K562 (cell line): ENCODE measurements at regions not wholly inside any gene's neighbourhood (a gene's known extent, or its start where the extent isn't known, plus 50 kb on each side); places are given as distances from the start of the nearest gene placed in this dataset.

ENCODE experiments used
- ATAC-seq: fragments of 200-7000 bp; cut with Tn5 transposase; 3 replicates; pipeline ENCODE4 v1.9.1; 2020; ENCODE audit warnings: moderate library complexity
- BruUV-seq: library from RNA; stranded (reverse); fragments of 400-500 nt; replicated peaks from 2 replicates; lab custom pipeline; 2021; lab: Mats Ljungman, UMichigan
- CTCF ChIA-PET: fragments of 300-600 bp; formaldehyde crosslinking; extraction: SDS; loops from one replicate; lab custom pipeline; 2021; ENCODE audit warnings: low intra/inter-chr PET ratio; lab: Yijun Ruan, JAX
- POLR2A ChIA-PET: fragments of 300-600, 350-650 bp; sonication (Branson Sonifier 250); formaldehyde crosslinking; extraction: SDS; loops from one replicate; lab custom pipeline; 2021; ENCODE audit warnings: antibody characterized with exemption, inconsistent platforms; lab: Yijun Ruan, JAX
- DNase-seq, 4 experiments: peaks; one replicate each; pipeline versions ENCODE4 v3.0.0 to v3.0.0-alpha.2; 2011 to 2018; ENCODE audit warnings: low spot score in 3 of 4, mixed read lengths in 3 of 4; ENCODE audit errors: extremely low read depth in 1 of 4
- FAIRE-seq: peaks from 2 replicates; lab custom pipeline; 2011; peaks lifted over from hg19 to GRCh38; lab: Jason Lieb, UNC
- H2AFZ ChIP-seq: 2 replicates; pipeline ENCODE4 v1.6.0; 2011; ENCODE audit warnings: low read depth, low read length, control low read depth, inconsistent platforms
- H3K27ac ChIP-seq: fragments of 200-600 bp; 3 replicates; pipeline ENCODE4 v1.8.0; 2011; ENCODE audit warnings: low read depth, mild to moderate bottlenecking, control low read depth, inconsistent platforms, low read length, moderate library complexity, mixed read lengths; ENCODE audit errors: extremely low read depth
- H3K27me3 ChIP-seq, 2 experiments: fragments of 300-600 bp in 1 of 2; 2 replicates in 1 of 2; 3 replicates in 1 of 2; pipeline versions ENCODE4 v1.6.0 to v1.8.0; 2011; ENCODE audit warnings: inconsistent platforms in 2 of 2, low read length in 2 of 2, mild to moderate bottlenecking in 1 of 2, mixed read lengths in 1 of 2, moderate library complexity in 1 of 2; ENCODE audit not compliant: control insufficient read depth in 2 of 2, insufficient read depth in 2 of 2
- H3K36me3 ChIP-seq: fragments of 300-600 bp; 3 replicates; pipeline ENCODE4 v1.8.0; 2011; ENCODE audit warnings: mild to moderate bottlenecking, low read length, inconsistent platforms; ENCODE audit not compliant: control insufficient read depth, insufficient read depth
- H3K4me1 ChIP-seq, 2 experiments: fragments of 200-600 bp in 1 of 2; replicated peaks in 1 of 2; 2 replicates in 1 of 2; 3 replicates in 1 of 2; pipeline versions ENCODE4 v1.5.1 to v1.8.0; 2011; ENCODE audit warnings: inconsistent platforms in 2 of 2, low read length in 2 of 2, mild to moderate bottlenecking in 1 of 2, mixed read lengths in 1 of 2, moderate library complexity in 1 of 2; ENCODE audit not compliant: control insufficient read depth in 2 of 2, insufficient read depth in 2 of 2
- H3K4me2 ChIP-seq: 2 replicates; pipeline ENCODE4 v1.6.1; 2011; ENCODE audit warnings: low read length, control low read depth, inconsistent platforms, mixed read lengths; ENCODE audit not compliant: insufficient read depth
- H3K4me3 ChIP-seq: fragments of 200-600 bp; sonication (generic), shearing (Covaris generic); 2 replicates; pipeline ENCODE4 v1.5.1; 2016; ENCODE audit warnings: control low read depth, inconsistent platforms
- H3K79me2 ChIP-seq: fragments of 200-600 bp; 3 replicates; pipeline ENCODE4 v1.8.0; 2011; ENCODE audit warnings: low read length, inconsistent platforms; ENCODE audit not compliant: control insufficient read depth, insufficient read depth
- H3K9ac ChIP-seq, 2 experiments: 2 replicates each; pipeline versions ENCODE4 v1.6.0 to v1.6.1; 2011; ENCODE audit warnings: low read depth in 2 of 2, low read length in 2 of 2, control low read depth in 1 of 2, inconsistent platforms in 1 of 2, mild to moderate bottlenecking in 1 of 2, mixed read lengths in 1 of 2; ENCODE audit not compliant: insufficient read depth in 1 of 2
- H3K9me1 ChIP-seq: one replicate; pipeline ENCODE4 v1.6.0; 2011; ENCODE audit warnings: inconsistent platforms, mild to moderate bottlenecking, low read length, moderate library complexity; ENCODE audit not compliant: control insufficient read depth, insufficient read depth
- H3K9me3 ChIP-seq: replicated peaks from 2 replicates; pipeline ENCODE4 v1.5.1; 2011; ENCODE audit warnings: low read depth, low read length, inconsistent platforms; ENCODE audit not compliant: control insufficient read depth, insufficient read depth
- H4K20me1 ChIP-seq: replicated peaks from 2 replicates; pipeline ENCODE4 v1.6.1; 2011; ENCODE audit warnings: low read length, inconsistent platforms, mixed read lengths; ENCODE audit not compliant: control insufficient read depth, insufficient read depth
- MBD2 ChIP-seq: sonication (generic); IDR thresholded peaks from 2 replicates; pipeline ENCODE4 v1.6.1; 2016; ENCODE audit warnings: low read depth, borderline replicate concordance
- NFYB ChIP-seq: IDR thresholded peaks from 2 replicates; pipeline ENCODE4 v1.6.1; 2011; ENCODE audit warnings: mild to moderate bottlenecking, moderate library complexity; ENCODE audit not compliant: insufficient read length; ENCODE audit errors: extremely low read depth
- SMARCA5 ChIP-seq: fragments of 450-650 bp; IDR thresholded peaks from 2 replicates; pipeline ENCODE4 v1.6.1; 2016
- TFAP4 ChIP-seq: sonication (generic); formaldehyde crosslinking; IDR thresholded peaks from 2 replicates; pipeline ENCODE4 v1.8.0; 2022; ENCODE audit warnings: missing genetic modification reagents, mild to moderate bottlenecking, moderate library complexity, borderline replicate concordance
- WGBS: fragments of 100-300 bp; shearing (Covaris generic); methylation state at CpG from one replicate; pipeline ENCODE4 v1.1.6; 2016; ENCODE audit warnings: low coverage, mixed read lengths; ENCODE audit not compliant: insufficient coverage; ENCODE audit errors: missing lambda C conversion rate; 5-methylcytosine and 5-hydroxymethylcytosine counted together
- in situ Hi-C: fragments of 300-500 bp; cut with MboI; formaldehyde crosslinking; loops from 4 replicates; pipeline ENCODE4 v1.15.0; 2018; ENCODE audit warnings: inconsistent platforms, mixed read lengths
- intact Hi-C: fragments of 100-400 bp; cut with micrococcal nuclease; formaldehyde crosslinking; loops from 2 replicates; pipeline ENCODE4 v1.14.2; 2022

GRCh38 chr7:86933295-86933845 lies 126.1 kb downstream of the ELAPOR2 start (continued):
- TF ChIP-seq TFAP4 (peak; percentile 55; the same call in 1 of the 2 replicates), MBD2 (no peak)

GRCh38 chr7:86932038-86932512 lies 127.4 kb downstream of the ELAPOR2 start:
- Histone ChIP-seq H3K9me1 (no peaks in the 10 kb centered on the region), H3K27me3 (no peaks in the 10 kb centered on the region), H3K4me2 (no peak overlapping the region), H2AFZ (no peak overlapping the region), H3K4me3 (no peak overlapping the region), H3K9ac (no peak overlapping the region), H3K27ac (no peak overlapping the region; the same call in 2 of the 3 replicates), H4K20me1 (no peaks in the 10 kb centered on the region), H3K36me3 (peaks cover 34% of the 10 kb centered on the region; the same call in 2 of the 3 replicates), H3K4me1 (peaks cover 4 to 15% of the 10 kb centered on the region in 2 experiments; a peak in 3 of 5 replicates), H3K79me2 (no peaks in the 10 kb centered on the region), H3K9me3 (no peaks in the 10 kb centered on the region)
- peak; percentile 31; the same call in 2 of the 3 replicates for ATAC-seq
- intact Hi-C loops = loop anchor here (2.0 kb wide), 1 partner anchor 107 kb away; no protein-coding TSS in a partner anchor
- 80% methylated on average over 3 of the region's 3 CpGs for WGBS
- ChIA-PET POLR2A (interaction anchor here (0.6 to 1.5 kb wide), 4 partner anchors 11 to 220 kb away, joined by 3 to 5 read pairs (median 4); partner anchors contain the start of gene DMTF1), CTCF (no interaction called here)
- no TSS peak for BruUV-seq
- DNase-seq = no peak
- no peak for FAIRE-seq
- in situ Hi-C loops = loop anchor here (5.0 kb wide), 1 partner anchor 300 kb away; no protein-coding TSS in a partner anchor
- TF ChIP-seq NFYB (peak; percentile 33), SMARCA5 (no peak)
